GM21447 (cell line): ENCODE measurements at regions not wholly inside any gene's neighbourhood (a gene's known extent, or its start where the extent isn't known, plus 50 kb on each side); places are given as distances from the start of the nearest gene placed in this dataset.
"Not testable (repeated sequence)": the region's sequence is repeated elsewhere in the genome, so short reads cannot be mapped to it uniquely, and the experiment has no call there.

Source experiments
- ATAC-seq: cut with Tn5 transposase; IDR thresholded peaks from one replicate; pipeline ENCODE4 v1.9.1; 2021; ENCODE audit not compliant: unreplicated experiment

- ATAC-seq, result no peak
Observed at GRCh38 chr10:36766415-36766810, 359.0 kb upstream of the ANKRD30A start.

GRCh38 chr10:36765782-36766414 is 359.5 kb upstream of the ANKRD30A start:
- no peak for ATAC-seq

DNA sequence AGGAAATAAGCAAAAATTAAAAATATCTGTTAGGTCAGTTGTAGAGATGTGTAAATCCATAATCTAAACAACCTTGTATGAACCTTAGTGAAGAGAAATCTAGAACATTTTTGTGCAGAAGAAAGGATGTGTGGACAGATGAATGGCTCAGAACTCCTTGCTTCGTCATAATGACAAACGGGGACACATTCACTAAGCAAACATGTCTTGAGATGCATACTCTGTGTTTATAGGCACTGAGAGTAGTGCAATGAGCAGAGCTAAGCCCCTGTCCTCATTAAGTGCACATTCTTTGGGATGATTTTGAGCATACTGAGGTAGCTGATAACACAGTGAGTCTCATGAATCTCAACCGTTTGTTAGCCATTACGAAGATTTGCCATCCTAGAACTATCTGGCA is 360.6 kb upstream of the ANKRD30A start:
- no peak for ATAC-seq

DNA sequence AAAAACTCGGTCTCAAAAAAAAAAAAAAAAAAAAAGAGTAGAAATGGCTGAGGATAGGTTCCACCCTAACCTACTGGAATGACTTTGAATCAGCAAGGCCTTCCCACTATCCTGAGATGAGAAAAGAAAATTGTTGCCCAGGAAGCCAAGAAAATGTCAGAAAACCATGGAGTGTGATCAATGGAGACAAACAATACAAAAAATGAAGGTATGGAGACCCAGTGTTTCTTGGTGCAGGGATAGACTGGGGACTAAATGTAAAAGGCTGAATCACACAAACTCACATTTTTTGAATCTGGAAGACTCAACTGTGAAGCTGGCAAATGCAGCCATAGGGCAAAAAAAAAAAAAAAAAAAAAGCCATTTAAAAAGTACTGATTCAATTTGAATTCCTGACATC is 364.3 kb upstream of the ANKRD30A start:
- ATAC-seq, result no peak

GRCh38 chr10:36759141-36759805 is 366.1 kb upstream of the ANKRD30A start:
- ATAC-seq, result no peak

- ATAC-seq, result no peak
Observed at GRCh38 chr10:36748128-36748871, 377.1 kb upstream of the ANKRD30A start.

- no peak for ATAC-seq
Observed at GRCh38 chr10:36739884-36740445, 385.4 kb upstream of the ANKRD30A start.

GRCh38 chr10:36738738-36739431 is 386.5 kb upstream of the ANKRD30A start:
- no peak for ATAC-seq

GRCh38 chr10:36736311-36736710 is 389.1 kb upstream of the ANKRD30A start:
- ATAC-seq, result no peak

DNA sequence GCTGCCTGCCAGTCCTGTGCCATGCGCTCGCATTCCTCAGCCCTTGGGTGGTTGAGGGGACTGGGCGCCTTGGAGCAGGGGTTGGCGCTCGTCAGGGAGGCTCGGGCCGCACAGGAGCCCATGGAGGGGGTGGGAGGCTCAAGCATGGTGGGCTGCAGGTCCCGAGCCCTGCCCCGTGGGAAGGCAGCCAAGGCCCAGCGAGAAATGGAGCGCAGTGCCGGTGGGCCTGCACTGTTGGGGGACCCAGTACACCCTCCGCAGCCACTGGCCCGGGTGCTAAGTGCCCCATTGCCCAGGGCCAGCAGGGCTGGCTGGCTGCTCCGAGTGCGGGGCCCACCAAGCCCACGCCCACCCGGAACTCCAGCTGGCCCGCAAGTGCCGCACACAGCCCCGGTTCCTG is 390.8 kb upstream of the ANKRD30A start:
- ATAC-seq, result not testable (repeated sequence)

DNA sequence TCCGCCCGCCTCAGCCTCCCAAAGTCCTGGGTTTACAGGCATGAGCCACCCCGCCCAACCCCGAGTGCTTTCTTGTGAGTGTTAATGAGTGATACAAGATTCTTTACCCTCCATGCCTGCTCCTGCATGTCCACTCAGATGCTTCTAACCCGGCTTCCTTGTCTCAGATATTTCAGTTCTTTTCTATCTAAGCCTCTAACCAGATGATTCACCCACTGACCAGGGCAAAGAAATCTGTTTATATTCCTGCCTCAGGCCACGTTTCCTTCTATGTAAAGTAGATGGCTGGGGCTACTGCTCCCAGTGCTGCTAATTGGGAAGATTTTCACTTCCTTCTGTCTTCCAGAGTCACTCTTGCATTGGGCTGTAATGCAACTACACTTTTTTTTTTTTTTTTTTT is 395.1 kb upstream of the ANKRD30A start:
- no peak for ATAC-seq

DNA sequence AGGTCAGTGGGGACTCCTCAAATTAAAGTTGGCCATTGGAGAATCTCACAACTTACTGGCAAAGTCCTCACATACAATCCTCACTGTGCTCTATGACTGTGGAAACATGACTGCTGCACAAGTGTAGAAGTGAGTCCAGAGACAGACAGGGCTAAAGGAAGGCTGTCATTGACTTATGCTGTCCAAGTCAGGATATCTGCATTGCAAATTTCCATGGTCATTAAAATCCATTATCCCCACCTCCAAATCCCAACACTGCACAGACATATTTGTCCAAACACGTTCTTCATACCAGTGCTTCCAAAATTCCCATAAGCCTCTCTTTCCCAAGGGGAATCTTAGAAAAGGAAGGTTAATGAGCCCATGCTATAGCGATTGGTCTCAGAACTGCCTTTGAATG is 396.8 kb upstream of the ANKRD30A start:
- no peak for ATAC-seq

DNA sequence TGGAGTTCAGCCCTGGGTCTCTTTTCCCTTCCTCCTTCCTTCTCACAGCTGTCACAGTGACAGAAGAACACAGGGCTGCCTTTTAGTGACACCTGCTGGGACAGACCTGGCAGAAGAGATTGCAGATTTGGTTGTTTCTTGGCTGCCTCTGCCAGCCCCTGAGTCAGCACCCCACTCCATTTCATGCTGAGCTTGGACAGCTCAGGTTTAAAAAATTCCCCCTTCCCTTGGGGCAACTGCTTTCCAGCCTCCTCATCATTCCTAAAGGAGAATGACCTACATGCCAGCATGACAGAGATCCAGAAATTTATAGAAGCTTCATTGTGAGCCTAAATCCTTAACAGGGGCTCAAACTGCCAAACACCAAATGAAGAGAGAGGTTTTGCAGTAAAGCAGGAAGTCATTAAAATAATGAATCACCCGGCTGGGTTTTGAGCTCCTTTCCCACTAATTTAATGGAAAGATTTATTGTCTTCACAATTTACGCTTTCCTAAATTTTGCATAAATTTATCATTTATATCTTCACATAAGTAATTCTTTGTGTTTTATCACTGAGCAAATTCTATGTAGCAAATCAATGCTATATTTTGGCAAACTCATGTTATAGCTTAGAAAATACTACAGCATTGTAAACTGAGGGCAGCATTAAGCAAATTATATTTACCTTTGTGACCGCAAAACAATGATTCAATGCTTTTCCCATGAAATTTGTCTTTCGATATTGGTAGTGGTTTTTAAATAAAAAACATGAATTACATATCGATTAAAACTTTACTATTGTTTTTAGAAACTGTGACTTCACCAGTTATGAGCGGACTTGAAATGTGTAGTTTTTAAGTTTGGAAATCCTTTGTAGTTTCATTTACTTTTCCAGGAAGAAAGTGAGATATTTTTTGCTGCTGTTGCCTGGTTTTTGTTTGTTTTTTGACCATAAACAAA is 399.5 kb upstream of the ANKRD30A start:
- no peak for ATAC-seq

DNA sequence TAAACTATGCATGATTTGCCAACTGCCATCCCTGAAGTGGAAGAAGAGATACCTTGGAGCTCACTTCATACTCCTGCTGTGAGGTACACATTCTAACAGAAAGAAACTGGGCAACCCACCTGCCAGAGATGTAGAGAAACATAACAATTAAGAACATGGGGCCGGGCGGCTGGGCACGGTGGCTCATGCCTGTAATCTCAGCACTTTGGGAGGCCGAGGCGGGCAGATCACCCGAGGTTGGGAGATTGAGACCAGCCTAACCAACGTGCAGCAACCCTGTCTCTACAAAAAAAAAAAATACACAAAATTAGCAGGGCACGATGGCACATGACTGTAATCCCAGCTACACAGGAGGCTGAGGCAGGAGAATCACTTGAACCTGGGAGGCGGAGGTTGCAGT is 402.6 kb upstream of the ANKRD30A start:
- ATAC-seq, result no peak

DNA sequence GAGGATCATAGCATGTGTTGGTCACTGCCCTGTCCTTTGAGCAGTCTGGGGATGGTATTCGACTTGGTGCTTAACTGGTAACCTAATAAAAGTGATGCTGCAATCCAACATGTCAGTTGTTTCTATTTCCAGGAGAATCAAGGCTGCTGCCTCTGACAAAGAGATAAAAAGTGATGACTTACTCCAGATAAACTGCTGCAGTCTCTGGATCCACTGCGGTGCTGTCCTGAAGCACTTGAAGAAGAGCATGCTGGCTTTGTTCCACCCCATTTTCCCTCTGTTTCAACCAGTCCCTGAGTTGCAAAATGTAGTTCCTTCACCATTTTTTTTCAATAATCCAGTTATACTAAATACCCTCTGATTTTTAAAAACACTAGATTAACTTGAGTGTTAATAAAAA is 403.5 kb upstream of the ANKRD30A start:
- ATAC-seq, result no peak

DNA sequence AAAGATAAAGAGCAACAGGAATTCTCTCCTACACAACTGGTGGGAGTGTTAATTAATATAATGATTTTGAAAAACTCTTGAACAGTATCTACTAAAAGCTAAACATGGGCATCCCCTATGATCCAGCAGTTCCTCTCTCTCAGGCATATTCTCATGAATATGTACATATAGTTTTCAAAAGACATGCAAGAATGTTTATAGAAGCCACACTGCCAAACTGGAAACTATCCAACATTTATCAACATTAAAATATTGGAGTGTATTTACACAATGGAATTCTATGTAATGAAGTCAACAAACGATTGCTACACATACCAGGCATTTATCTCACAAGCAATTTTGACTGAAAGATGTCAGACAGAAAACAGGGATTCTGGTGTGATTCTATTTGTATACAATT is 404.5 kb upstream of the ANKRD30A start:
- no peak for ATAC-seq

- no peak for ATAC-seq
Observed at GRCh38 chr10:36717118-36717517, 408.3 kb upstream of the ANKRD30A start.

DNA sequence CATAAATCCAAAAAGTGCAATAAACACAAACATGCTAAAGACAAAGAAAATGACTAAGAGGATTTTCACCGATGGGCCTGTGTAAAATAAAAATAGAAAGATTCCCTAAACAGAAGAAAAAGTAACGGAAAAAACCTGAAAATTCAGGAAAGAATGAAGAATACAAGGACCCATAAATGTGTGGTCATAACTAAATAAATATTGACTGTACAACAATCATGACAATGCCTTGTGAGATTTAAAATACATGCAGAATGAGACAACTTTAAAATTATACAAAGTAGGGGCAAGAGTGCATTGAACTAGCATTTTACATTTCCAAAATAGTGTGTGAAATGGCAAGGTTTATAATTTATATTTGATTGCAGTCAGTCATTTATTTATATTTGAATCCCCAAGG is 409.1 kb upstream of the ANKRD30A start:
- no peak for ATAC-seq

- ATAC-seq, result no peak
Observed at GRCh38 chr10:36712695-36713094, 412.7 kb upstream of the ANKRD30A start.

DNA sequence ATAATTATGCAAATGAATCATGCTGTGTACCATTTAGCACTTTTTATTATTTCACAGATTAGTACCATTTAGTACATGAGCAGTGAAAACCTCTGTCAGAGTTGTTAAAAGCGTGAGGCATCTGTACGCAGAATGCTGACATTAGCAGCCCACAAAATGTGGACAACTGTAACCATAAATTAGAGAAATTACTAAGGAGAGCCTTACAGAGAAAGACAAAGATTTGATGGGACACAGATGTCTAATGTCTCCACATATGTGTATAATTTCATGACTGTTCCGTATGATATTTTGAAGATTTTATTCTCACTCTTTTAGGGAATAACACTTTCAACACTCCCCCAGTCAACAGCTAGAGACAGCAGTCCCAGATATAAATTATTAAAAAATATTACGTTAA is 414.0 kb upstream of the ANKRD30A start:
- ATAC-seq, result no peak
